PC-9 (cell line): ENCODE measurements at regions not wholly inside any gene's neighbourhood (a gene's known extent, or its start where the extent isn't known, plus 50 kb on each side); places are given as distances from the start of the nearest gene placed in this dataset.
"Not testable (repeated sequence)": the region's sequence is repeated elsewhere in the genome, so short reads cannot be mapped to it uniquely, and the experiment has no call there.

Experiments used
- EZH2 ChIP-seq: fragments of 200-600 bp; sonication (generic); IDR thresholded peaks from 2 replicates; pipeline ENCODE4 v1.8.0; 2017; ENCODE audit warnings: antibody characterized with exemption, low read depth
- TF ChIP-seq, protein P1 (sequence below): fragments of 200-600 bp; sonication (generic); conservative IDR thresholded peaks from 2 replicates; pipeline ENCODE4 v1.6.1; 2017; ENCODE audit warnings: mixed run types, antibody characterized with exemption, mild to moderate bottlenecking, moderate library complexity

DNA sequence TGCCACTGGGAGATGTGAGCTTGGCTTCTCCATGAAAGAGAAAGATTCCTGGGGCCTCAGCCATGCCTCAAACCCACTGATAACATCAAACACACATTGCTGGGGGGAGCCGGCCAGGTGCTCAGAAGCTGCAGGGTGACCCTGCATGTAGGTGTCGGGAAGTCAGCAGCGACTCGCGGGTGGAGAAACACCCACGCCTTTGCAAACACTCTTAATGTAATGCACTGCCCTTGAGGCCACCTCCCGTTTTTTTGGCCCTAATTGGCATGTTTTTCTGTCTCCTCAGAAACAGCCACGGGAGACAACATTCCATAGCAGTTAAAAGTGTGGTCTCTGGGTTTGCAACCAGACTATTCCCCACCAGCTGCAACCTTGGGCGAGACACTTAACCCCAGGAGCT lies 119.7 kb downstream of the NPIPA8 start:
- TF ChIP-seq, protein P1, sequence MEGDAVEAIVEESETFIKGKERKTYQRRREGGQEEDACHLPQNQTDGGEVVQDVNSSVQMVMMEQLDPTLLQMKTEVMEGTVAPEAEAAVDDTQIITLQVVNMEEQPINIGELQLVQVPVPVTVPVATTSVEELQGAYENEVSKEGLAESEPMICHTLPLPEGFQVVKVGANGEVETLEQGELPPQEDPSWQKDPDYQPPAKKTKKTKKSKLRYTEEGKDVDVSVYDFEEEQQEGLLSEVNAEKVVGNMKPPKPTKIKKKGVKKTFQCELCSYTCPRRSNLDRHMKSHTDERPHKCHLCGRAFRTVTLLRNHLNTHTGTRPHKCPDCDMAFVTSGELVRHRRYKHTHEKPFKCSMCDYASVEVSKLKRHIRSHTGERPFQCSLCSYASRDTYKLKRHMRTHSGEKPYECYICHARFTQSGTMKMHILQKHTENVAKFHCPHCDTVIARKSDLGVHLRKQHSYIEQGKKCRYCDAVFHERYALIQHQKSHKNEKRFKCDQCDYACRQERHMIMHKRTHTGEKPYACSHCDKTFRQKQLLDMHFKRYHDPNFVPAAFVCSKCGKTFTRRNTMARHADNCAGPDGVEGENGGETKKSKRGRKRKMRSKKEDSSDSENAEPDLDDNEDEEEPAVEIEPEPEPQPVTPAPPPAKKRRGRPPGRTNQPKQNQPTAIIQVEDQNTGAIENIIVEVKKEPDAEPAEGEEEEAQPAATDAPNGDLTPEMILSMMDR: not testable (repeated sequence)
- not testable (repeated sequence) for TF ChIP-seq EZH2
